Body of pancreas (tissue), 4 donors: ENCODE measurements at regions not wholly inside any gene's neighbourhood (a gene's known extent, or its start where the extent isn't known, plus 50 kb on each side); places are given as distances from the start of the nearest gene placed in this dataset.
"Not testable (repeated sequence)": the region's sequence is repeated elsewhere in the genome, so short reads cannot be mapped to it uniquely, and the experiment has no call there.

Experiments used
- ATAC-seq: fragments of 150-250 bp; one replicate; pipeline ENCODE4 v1.9.1; 2016
- DNase-seq, 4 donors: peaks; one replicate each; pipeline ENCODE4 v3.0.0-alpha.2; 2019
- H3K27ac ChIP-seq, 4 donors: fragments of 200-600 bp; sonication (generic); 1 replicate in 3 of 4; 2 replicates in 1 of 4; pipeline versions ENCODE4 v1.5.1 to v1.6.1; 2016 to 2019; ENCODE audit warnings: mild to moderate bottlenecking in 1 of 4, mixed read lengths in 1 of 4, moderate library complexity in 1 of 4
- H3K27me3 ChIP-seq, 2 donors: fragments of 200-600 bp; sonication (generic); one replicate each; pipeline ENCODE4 v1.6.0; 2016; ENCODE audit warnings: mild to moderate bottlenecking in 1 of 2
- H3K36me3 ChIP-seq, 2 donors: fragments of 200-600 bp; sonication (generic); replicated peaks in 1 of 2; 2 replicates each; pipeline ENCODE4 v1.5.1; 2016; ENCODE audit warnings: low read depth in 2 of 2; ENCODE audit not compliant: insufficient read depth in 1 of 2
- H3K4me1 ChIP-seq: fragments of 200-600 bp; sonication (generic); one replicate; pipeline ENCODE4 v1.6.0; 2016
- H3K4me3 ChIP-seq, 2 donors: fragments of 200-600 bp; sonication (generic); 1 replicate in 1 of 2; 2 replicates in 1 of 2; pipeline ENCODE4 v1.5.1; 2016 to 2019
- H3K9me3 ChIP-seq, 3 donors: fragments of 200-600 bp; sonication (generic); 1 replicate in 2 of 3; 2 replicates in 1 of 3; pipeline ENCODE4 v1.5.1; 2016
- POLR2A ChIP-seq, 3 donors: fragments of 450-650 bp; IDR thresholded peaks; one replicate each; pipeline ENCODE4 v1.6.1; 2016; ENCODE audit warnings: antibody characterized with exemption in 3 of 3, mild to moderate bottlenecking in 2 of 3
- WGBS, 2 donors: methylation state at CpG; one replicate each; pipeline ENCODE4 v1.1.5; 2017; 5-methylcytosine and 5-hydroxymethylcytosine counted together
- intact Hi-C: fragments of 100-400 bp; cut with DNase I; formaldehyde crosslinking; loops from one replicate; pipeline ENCODE4 v1.15.1; 2023
- TF ChIP-seq, protein P1 (sequence below), 7 experiments: fragments of 450-650 bp in 4 of 7; fragments of 200-600 bp in 3 of 7; sonication (generic) in 3 of 7; IDR thresholded peaks; one replicate each; pipeline ENCODE4 v1.5.1; 2016 to 2019; ENCODE audit warnings: antibody characterized with exemption in 7 of 7

DNA sequence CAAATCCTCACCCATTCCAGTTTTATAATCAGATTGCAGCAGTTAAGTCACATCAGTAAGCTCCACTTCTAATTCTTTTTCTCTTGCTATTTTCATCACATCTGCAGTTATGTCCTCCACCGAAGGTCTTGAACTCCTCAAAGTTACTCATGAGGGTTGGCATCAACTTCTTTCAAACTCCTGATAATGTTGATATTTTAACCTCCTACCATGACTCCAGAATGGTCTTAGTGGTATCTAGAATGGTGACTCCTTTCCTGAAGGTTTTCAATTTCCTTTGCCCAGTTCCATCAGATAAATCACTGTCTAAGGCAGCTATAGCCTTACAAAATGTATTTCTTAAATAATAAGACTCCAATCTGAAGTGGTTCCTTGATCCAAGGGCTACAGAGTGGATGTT is 53.8 kb upstream of the EDIL3 start:
- intact Hi-C loops, result no loop called here
- no peaks in the 10 kb centered on the region for H3K9me3 ChIP-seq
- no peak overlapping the region for H3K27ac ChIP-seq
- no peak for TF ChIP-seq POLR2A (IDR thresholded peaks at IDR 0.05)
- TF ChIP-seq, protein P1, sequence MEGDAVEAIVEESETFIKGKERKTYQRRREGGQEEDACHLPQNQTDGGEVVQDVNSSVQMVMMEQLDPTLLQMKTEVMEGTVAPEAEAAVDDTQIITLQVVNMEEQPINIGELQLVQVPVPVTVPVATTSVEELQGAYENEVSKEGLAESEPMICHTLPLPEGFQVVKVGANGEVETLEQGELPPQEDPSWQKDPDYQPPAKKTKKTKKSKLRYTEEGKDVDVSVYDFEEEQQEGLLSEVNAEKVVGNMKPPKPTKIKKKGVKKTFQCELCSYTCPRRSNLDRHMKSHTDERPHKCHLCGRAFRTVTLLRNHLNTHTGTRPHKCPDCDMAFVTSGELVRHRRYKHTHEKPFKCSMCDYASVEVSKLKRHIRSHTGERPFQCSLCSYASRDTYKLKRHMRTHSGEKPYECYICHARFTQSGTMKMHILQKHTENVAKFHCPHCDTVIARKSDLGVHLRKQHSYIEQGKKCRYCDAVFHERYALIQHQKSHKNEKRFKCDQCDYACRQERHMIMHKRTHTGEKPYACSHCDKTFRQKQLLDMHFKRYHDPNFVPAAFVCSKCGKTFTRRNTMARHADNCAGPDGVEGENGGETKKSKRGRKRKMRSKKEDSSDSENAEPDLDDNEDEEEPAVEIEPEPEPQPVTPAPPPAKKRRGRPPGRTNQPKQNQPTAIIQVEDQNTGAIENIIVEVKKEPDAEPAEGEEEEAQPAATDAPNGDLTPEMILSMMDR (IDR thresholded peaks at IDR 0.05), result no peak
- no peaks in the 10 kb centered on the region for H3K27me3 ChIP-seq
- no peaks in the 10 kb centered on the region for H3K4me1 ChIP-seq
- 71 to 77% methylated on average over 1 of the region's 1 CpG for WGBS, 2 donors
- ATAC-seq (no peak), DNase-seq (no peak)
- no peak overlapping the region for H3K4me3 ChIP-seq
- no peaks in the 10 kb centered on the region for H3K36me3 ChIP-seq

DNA sequence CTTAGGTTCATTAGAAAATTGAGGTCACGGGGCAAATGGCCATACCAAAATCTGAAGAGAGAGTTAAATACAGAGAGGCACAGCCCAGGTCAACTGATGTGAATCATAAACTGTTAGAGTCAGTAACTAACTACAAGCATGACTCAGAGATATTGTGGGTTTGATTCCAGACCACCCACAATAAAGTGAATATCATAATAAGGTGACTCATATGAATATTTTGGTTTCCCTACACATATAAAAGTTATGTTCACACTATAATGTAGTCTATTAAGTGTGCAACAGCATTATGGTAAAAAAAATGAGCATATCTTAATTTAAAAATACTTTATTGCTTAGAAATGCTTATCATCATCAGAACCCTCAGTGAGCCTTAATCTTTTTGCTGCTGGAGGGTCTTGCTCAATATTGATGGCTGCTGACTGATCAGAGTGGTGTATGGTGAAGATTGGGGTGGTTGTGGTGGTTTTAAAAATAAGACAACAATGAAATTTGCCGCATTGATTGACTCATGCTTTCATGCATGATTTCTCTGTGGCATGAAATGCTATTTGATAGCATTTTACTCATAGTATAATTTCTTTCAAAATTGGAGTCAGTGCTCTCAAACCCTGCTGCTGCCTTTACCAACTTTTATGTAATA is 53.1 kb upstream of the EDIL3 start:
- H3K27ac ChIP-seq, result no peak overlapping the region
- no peak for DNase-seq
- no peaks in the 10 kb centered on the region for H3K4me1 ChIP-seq
- 72 to 84% methylated on average over 2 of the region's 2 CpGs for WGBS, 2 donors
- intact Hi-C loops, result no loop called here
- no peaks in the 10 kb centered on the region for H3K9me3 ChIP-seq
- ATAC-seq, result no peak
- no peak overlapping the region for H3K4me3 ChIP-seq
- H3K27me3 ChIP-seq, result no peaks in the 10 kb centered on the region
- no peaks in the 10 kb centered on the region for H3K36me3 ChIP-seq
- TF ChIP-seq POLR2A (IDR thresholded peaks at IDR 0.05), result no peak
- TF ChIP-seq, protein P1 (IDR thresholded peaks at IDR 0.05), result no peak

DNA sequence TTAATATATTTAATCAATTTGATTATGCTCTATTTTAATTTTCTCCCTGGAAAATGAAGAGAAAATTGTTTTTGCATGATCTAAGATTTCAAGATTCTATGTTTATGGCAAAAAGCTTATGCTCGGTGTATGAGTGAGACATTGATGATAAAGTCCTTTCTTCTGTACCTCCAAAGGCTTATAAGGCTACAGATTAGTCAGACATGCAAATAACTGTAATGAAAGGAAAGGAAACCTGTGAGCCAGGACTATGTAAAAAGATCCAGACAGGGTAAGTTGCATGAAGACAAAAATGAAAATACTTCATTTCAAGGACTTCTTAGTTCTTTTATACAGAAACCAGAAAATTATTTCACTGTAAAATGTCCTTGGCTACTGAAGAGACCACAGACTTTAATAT is 52.2 kb upstream of the EDIL3 start:
- Histone ChIP-seq H3K4me3 (no peak overlapping the region), H3K27me3 (no peaks in the 10 kb centered on the region)
- no peak for TF ChIP-seq POLR2A (IDR thresholded peaks at IDR 0.05)
- TF ChIP-seq, protein P1 (IDR thresholded peaks at IDR 0.05), result no peak

DNA sequence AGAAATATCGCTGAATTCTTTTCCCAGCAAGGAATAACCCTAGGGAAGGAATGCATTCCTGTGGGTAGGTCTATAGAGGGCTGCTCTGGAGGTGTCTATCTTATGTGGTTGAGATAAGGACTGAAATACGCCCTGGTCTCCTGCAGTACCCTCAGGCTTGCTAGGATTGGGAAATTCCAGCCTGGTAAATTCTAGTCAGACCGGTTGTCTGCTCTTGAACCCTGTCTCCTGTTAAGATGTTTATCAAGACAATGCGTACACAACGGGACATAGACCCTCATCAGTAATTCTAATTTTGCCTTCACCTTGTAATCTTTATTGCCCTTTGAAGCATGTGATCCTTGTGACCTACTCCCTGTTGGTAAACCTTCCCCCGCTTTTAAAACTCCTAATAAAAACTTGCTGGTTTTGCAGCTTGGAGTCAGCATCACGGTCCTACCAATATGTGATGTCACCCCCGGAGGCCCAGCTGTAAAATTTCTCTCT is 51.2 kb upstream of the EDIL3 start:
- not testable (repeated sequence) for H3K36me3 ChIP-seq, ATAC-seq

More for the DNA sequence above, 52.2 kb upstream of the EDIL3 start:
- Histone ChIP-seq H3K4me1 (no peaks in the 10 kb centered on the region), H3K36me3 (no peaks in the 10 kb centered on the region), H3K27ac (no peak overlapping the region), H3K9me3 (no peaks in the 10 kb centered on the region)
- 67 to 88% methylated on average over 1 of the region's 1 CpG for WGBS, 2 donors
- intact Hi-C loops, result no loop called here
- DNase-seq (no peak), ATAC-seq (no peak)

More for the DNA sequence above, 51.2 kb upstream of the EDIL3 start:
- H3K4me1 ChIP-seq, H3K4me3 ChIP-seq, intact Hi-C loops, DNase-seq, H3K27me3 ChIP-seq, H3K9me3 ChIP-seq, H3K27ac ChIP-seq: not testable (repeated sequence)
- WGBS, 2 donors, result 65% methylated on average over 8 of the region's 8 CpGs
